Natural killer cell (primary cell): ENCODE measurements at regions not wholly inside any gene's neighbourhood (a gene's known extent, or its start where the extent isn't known, plus 50 kb on each side); places are given as distances from the start of the nearest gene placed in this dataset.

Source experiments
- ATAC-seq, 3 donors: fragments of 150-1000 bp in 2 of 3; fragments of 200-7000 bp in 1 of 3; cut with Tn5 transposase; 1 replicate in 1 of 3; 2 replicates in 2 of 3; pipeline ENCODE4 v1.10.0; 2021; ENCODE audit warnings: mild to moderate bottlenecking in 2 of 3, moderate library complexity in 2 of 3
- DNase-seq, 2 donors: peaks; one replicate each; pipeline versions ENCODE4 v3.0.0 to v3.0.0-alpha.2; 2013 to 2021; ENCODE audit warnings: mixed read lengths in 1 of 2
- H3K27ac ChIP-seq: one replicate; pipeline ENCODE4 v1.5.1; 2013; ENCODE audit warnings: mild to moderate bottlenecking, low read length
- H3K27me3 ChIP-seq: one replicate; pipeline ENCODE4 v1.6.1; 2013; ENCODE audit warnings: low read length; ENCODE audit not compliant: control insufficient read depth, insufficient read depth
- H3K36me3 ChIP-seq: one replicate; pipeline ENCODE4 v1.6.1; 2013; ENCODE audit warnings: low read length; ENCODE audit not compliant: control insufficient read depth, insufficient read depth
- H3K4me1 ChIP-seq: one replicate; pipeline ENCODE4 v1.6.1; 2013; ENCODE audit warnings: low read length; ENCODE audit not compliant: control insufficient read depth, insufficient read depth
- H3K4me3 ChIP-seq: one replicate; pipeline ENCODE4 v1.5.1; 2013; ENCODE audit warnings: low read length
- H3K9me3 ChIP-seq: one replicate; pipeline ENCODE4 v1.6.1; 2013; ENCODE audit warnings: low read length; ENCODE audit not compliant: control insufficient read depth, insufficient read depth
- H3K27ac Mint-ChIP-seq, 2 donors: one replicate each; pipeline ENCODE4 v1.8.0; 2022; ENCODE audit warnings: mild to moderate bottlenecking in 2 of 2, mixed read lengths in 2 of 2, moderate library complexity in 1 of 2
- H3K27me3 Mint-ChIP-seq, 2 donors: one replicate each; pipeline ENCODE4 v1.8.0; 2022; ENCODE audit warnings: low read depth in 2 of 2, mixed read lengths in 2 of 2
- H3K36me3 Mint-ChIP-seq: one replicate; pipeline ENCODE4 v1.8.0; 2022; ENCODE audit warnings: mixed read lengths
- H3K4me1 Mint-ChIP-seq, 2 donors: one replicate each; pipeline ENCODE4 v1.8.0; 2022; ENCODE audit warnings: mixed read lengths in 2 of 2
- H3K4me3 Mint-ChIP-seq: one replicate; pipeline ENCODE4 v1.8.0; 2022; ENCODE audit warnings: mild to moderate bottlenecking, moderate library complexity, mixed read lengths
- H3K9me3 Mint-ChIP-seq, 2 donors: one replicate each; pipeline ENCODE4 v1.8.0; 2022; ENCODE audit warnings: mixed read lengths in 2 of 2
- WGBS: methylation state at CpG from one replicate; pipeline ENCODE4 v1.1.7; 2013; ENCODE audit warnings: missing lambda C conversion rate; ENCODE audit not compliant: insufficient coverage; 5-methylcytosine and 5-hydroxymethylcytosine counted together
- intact Hi-C: fragments of 100-400 bp; cut with micrococcal nuclease; formaldehyde crosslinking; loops from one replicate; pipeline ENCODE4 v1.14.2; 2022
- TF ChIP-seq, protein P1 (sequence below): fragments of 200-600 bp; IDR thresholded peaks from one replicate; pipeline ENCODE4 v1.8.0; 2022; ENCODE audit warnings: antibody characterized with exemption

DNA sequence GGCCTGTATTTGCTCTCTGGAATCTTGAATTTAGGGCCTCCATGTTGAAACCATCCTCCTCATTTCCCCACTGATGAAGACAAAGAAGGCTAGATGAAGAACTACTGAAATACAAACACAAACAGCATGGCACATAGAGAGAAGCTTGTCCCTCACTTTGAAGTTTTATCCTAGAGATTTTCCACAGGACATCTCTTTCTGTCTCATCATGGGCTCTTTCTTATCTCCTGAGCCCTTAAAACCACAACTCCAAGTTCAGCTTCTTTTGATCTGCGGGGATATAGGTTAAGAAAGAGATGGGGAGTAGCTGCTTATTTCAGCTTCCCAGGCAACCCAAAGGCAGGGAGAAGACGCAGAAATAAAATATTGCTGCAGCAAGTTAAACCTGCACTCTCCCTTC is 213.1 kb upstream of the LRIG1 start:
- H3K4me3 Mint-ChIP-seq: no peak overlapping the region
- no peaks in the 10 kb centered on the region for H3K4me1 Mint-ChIP-seq
- Histone ChIP-seq H3K27ac (no peak overlapping the region), H3K4me3 (no peak overlapping the region), H3K27me3 (no peaks in the 10 kb centered on the region), H3K9me3 (no peaks in the 10 kb centered on the region), H3K4me1 (no peaks in the 10 kb centered on the region), H3K36me3 (no peaks in the 10 kb centered on the region)
- peaks cover 0 to 2% of the 10 kb centered on the region in 2 donors for H3K27me3 Mint-ChIP-seq
- no peak for ATAC-seq
- WGBS: 89% methylated on average over 1 of the region's 2 CpGs
- TF ChIP-seq, protein P1, sequence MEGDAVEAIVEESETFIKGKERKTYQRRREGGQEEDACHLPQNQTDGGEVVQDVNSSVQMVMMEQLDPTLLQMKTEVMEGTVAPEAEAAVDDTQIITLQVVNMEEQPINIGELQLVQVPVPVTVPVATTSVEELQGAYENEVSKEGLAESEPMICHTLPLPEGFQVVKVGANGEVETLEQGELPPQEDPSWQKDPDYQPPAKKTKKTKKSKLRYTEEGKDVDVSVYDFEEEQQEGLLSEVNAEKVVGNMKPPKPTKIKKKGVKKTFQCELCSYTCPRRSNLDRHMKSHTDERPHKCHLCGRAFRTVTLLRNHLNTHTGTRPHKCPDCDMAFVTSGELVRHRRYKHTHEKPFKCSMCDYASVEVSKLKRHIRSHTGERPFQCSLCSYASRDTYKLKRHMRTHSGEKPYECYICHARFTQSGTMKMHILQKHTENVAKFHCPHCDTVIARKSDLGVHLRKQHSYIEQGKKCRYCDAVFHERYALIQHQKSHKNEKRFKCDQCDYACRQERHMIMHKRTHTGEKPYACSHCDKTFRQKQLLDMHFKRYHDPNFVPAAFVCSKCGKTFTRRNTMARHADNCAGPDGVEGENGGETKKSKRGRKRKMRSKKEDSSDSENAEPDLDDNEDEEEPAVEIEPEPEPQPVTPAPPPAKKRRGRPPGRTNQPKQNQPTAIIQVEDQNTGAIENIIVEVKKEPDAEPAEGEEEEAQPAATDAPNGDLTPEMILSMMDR: no peak
- intact Hi-C loops: no loop called here
- H3K9me3 Mint-ChIP-seq: no peaks in the 10 kb centered on the region
- no peak overlapping the region for H3K27ac Mint-ChIP-seq
- H3K36me3 Mint-ChIP-seq: no peaks in the 10 kb centered on the region
- no peak for DNase-seq

DNA sequence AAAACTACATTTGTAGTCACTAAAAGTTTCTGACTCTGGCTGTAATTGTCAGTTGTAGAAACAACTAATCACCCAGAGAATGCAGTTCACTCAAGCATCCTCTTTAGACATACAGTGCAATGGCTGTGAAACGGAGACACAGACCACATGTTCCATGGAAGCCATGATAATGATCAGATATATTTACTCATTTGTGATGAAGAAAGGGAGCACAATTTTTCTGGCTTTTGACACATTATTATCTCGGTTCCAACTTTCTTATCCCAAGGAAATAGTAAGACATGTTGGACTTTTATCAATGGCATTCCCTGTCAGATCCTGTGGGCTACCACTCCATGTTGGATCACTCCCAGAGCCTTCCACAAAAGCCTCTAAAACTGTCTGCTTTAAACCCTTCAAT is 215.0 kb upstream of the LRIG1 start:
- no peaks in the 10 kb centered on the region for H3K36me3 Mint-ChIP-seq
- no peak overlapping the region for H3K27ac Mint-ChIP-seq
- Histone ChIP-seq H3K36me3 (no peaks in the 10 kb centered on the region), H3K9me3 (no peaks in the 10 kb centered on the region), H3K4me1 (no peaks in the 10 kb centered on the region), H3K27me3 (no peaks in the 10 kb centered on the region), H3K4me3 (no peak overlapping the region), H3K27ac (no peak overlapping the region)
- intact Hi-C loops: no loop called here
- H3K4me3 Mint-ChIP-seq: no peak overlapping the region
- no peaks in the 10 kb centered on the region for H3K9me3 Mint-ChIP-seq
- TF ChIP-seq, protein P1: no peak
- no peaks in the 10 kb centered on the region for H3K4me1 Mint-ChIP-seq
- ATAC-seq (no peak), DNase-seq (no peak)
- peaks cover 2 to 14% of the 10 kb centered on the region in 2 donors for H3K27me3 Mint-ChIP-seq
- WGBS: 79% methylated on average over 2 of the region's 2 CpGs

DNA sequence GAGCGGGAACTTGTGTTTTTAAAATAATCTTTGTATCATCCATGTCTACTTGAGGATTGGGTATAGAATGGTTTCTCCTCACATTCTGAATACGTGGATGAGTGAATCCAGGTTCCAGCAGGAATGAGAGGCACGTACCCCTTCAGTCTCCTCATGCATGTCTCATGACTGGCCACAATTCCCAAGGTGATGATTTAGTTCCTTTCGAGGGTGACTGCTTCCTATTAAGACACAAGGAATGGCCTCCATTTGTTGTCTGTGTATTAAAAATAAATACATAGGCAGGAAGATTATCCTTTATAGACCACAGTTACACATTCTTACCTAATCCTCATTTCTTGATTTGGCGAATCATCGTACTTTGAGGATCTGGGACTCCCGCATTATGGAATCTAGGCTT is 217.0 kb upstream of the LRIG1 start:
- DNase-seq: no peak

More for the DNA sequence above, 217.0 kb upstream of the LRIG1 start:
- H3K4me1 ChIP-seq: no peaks in the 10 kb centered on the region
- no peaks in the 10 kb centered on the region for H3K4me1 Mint-ChIP-seq
- H3K4me3 Mint-ChIP-seq: no peak overlapping the region
- H3K4me3 ChIP-seq: no peak overlapping the region
- no peak overlapping the region for H3K27ac ChIP-seq
- ATAC-seq: no peak
- H3K27ac Mint-ChIP-seq: no peak overlapping the region
- no peaks in the 10 kb centered on the region for H3K36me3 Mint-ChIP-seq
- H3K9me3 Mint-ChIP-seq: no peaks in the 10 kb centered on the region
- no peaks in the 10 kb centered on the region for H3K9me3 ChIP-seq
- no peaks in the 10 kb centered on the region for H3K27me3 ChIP-seq
- H3K36me3 ChIP-seq: no peaks in the 10 kb centered on the region
- intact Hi-C loops: no loop called here
- TF ChIP-seq, protein P1: no peak
- peaks cover 2 to 29% of the 10 kb centered on the region in 2 donors for H3K27me3 Mint-ChIP-seq
- 93% methylated on average over 5 of the region's 7 CpGs for WGBS
